ENCODE measurements at regions not wholly inside any gene's neighbourhood (a gene's known extent, or its start where the extent isn't known, plus 50 kb on each side); places are given as distances from the start of the nearest gene placed in this dataset.

DNA sequence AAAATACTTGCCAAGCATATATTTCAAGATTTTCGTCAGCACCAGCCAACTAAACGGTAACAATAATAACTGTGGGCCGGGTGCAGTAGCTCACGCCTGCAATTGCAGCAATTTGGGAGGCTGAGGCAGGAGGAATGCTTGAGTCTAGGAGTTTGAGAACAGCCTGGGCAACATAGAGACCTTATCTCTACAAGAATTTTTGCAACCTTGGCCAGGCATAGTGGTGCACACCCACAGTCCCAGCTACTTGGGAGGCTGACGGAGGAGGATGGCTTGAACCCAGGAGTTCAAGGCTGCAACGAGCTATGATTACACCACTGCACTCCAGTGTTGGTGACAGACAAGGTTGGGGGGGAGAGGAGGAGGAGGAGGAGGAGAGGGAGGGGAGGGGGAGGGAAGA, 145.0 kb upstream of the TIAM1 start:
- Histone ChIP-seq H3K9ac (ENCODE audit: low read length) (no peak overlapping the region), H3K27me3 (ENCODE audit: control insufficient read depth, insufficient read depth, low read length) (no peaks in the 10 kb centered on the region), H3K9me3 (ENCODE audit: control insufficient read depth, low read length) (no peaks in the 10 kb centered on the region), H3K4me3 (ENCODE audit: low read length) (no peak overlapping the region), H3K36me3 (ENCODE audit: control insufficient read depth, insufficient read depth, low read length) (no peaks in the 10 kb centered on the region), H3K4me1 (ENCODE audit: control insufficient read depth, insufficient read depth, low read length) (no peaks in the 10 kb centered on the region)

DNA sequence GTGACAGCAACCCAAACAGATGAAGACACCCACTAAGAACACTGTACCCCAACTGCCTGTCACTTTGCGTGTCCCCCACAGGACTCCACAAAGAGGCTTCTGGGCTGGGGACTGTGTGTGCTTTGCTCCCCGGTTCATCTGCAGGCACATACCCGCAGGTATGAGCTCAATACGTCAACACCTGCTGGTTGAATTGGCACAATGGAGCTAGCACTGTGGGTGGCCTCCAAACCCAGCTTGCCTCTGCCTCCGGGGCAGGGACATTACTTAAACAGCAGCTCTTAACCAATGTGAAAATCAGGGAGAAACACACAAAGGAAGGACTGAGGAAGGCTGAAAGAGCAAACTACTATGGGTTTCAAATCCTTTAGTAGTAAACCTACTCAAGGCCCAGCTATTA, 140.2 kb upstream of the TIAM1 start:
- Histone ChIP-seq H3K36me3 (ENCODE audit: control insufficient read depth, insufficient read depth, low read length) (no peaks in the 10 kb centered on the region), H3K9me3 (ENCODE audit: control insufficient read depth, low read length) (no peaks in the 10 kb centered on the region), H3K9ac (ENCODE audit: low read length) (no peak overlapping the region), H3K27me3 (ENCODE audit: control insufficient read depth, insufficient read depth, low read length) (no peaks in the 10 kb centered on the region), H3K4me3 (ENCODE audit: low read length) (no peak overlapping the region), H3K4me1 (ENCODE audit: control insufficient read depth, insufficient read depth, low read length) (no peaks in the 10 kb centered on the region)

DNA sequence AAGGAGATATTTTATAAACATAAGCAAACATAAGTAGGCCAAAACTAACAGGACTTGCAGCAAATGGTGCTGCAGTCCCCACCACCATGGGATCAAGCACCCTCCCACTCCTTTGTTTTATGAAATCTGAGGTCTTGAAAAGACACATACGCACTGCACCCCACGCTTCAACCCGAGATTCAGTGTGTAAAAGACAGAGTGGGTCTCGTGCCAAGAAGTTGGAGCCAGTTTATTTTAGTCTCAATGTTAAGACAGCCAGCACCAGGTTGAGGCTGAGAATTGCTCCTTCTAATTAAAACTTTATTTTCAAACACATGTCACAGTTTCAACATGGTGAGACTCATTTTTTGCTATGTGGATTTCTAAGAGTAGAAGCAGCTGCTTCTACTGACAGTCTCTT, 139.1 kb upstream of the TIAM1 start:
- no peaks in the 10 kb centered on the region for H3K27me3 ChIP-seq (ENCODE audit: control insufficient read depth, insufficient read depth, low read length)
- H3K36me3 ChIP-seq (ENCODE audit: control insufficient read depth, insufficient read depth, low read length): no peaks in the 10 kb centered on the region
- no peaks in the 10 kb centered on the region for H3K9me3 ChIP-seq (ENCODE audit: control insufficient read depth, low read length)
- H3K4me1 ChIP-seq (ENCODE audit: control insufficient read depth, insufficient read depth, low read length): no peaks in the 10 kb centered on the region
- H3K9ac ChIP-seq (ENCODE audit: low read length): no peak overlapping the region
- no peak overlapping the region for H3K4me3 ChIP-seq (ENCODE audit: low read length)

GRCh38 chr21:31482460-31482859, 138.4 kb upstream of the TIAM1 start:
- Histone ChIP-seq H3K9ac (ENCODE audit: low read length) (no peak overlapping the region), H3K9me3 (ENCODE audit: control insufficient read depth, low read length) (no peaks in the 10 kb centered on the region), H3K4me1 (ENCODE audit: control insufficient read depth, insufficient read depth, low read length) (no peaks in the 10 kb centered on the region), H3K36me3 (ENCODE audit: control insufficient read depth, insufficient read depth, low read length) (no peaks in the 10 kb centered on the region), H3K27me3 (ENCODE audit: control insufficient read depth, insufficient read depth, low read length) (no peaks in the 10 kb centered on the region), H3K4me3 (ENCODE audit: low read length) (no peak overlapping the region)

DNA sequence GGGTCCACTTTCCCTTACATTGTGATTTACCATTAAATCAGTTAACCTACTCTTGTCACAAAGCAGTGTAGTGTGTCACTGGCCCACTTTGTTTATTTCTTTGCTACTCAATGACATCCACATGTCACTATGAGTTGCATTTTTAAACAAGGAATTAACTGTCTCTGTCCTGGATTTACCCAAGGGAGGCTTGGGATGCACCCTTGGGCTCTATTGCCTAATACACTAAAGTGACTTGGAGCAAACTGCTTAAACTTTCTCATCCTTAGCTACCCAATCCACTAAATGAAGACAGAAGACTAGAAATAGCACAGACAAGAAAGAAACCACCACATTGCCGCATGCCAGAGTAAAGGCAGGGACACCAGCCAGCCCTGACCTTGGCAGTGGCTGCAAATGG, 136.2 kb upstream of the TIAM1 start:
- Histone ChIP-seq H3K4me1 (ENCODE audit: control insufficient read depth, insufficient read depth, low read length) (no peaks in the 10 kb centered on the region), H3K4me3 (ENCODE audit: low read length) (no peak overlapping the region), H3K27me3 (ENCODE audit: control insufficient read depth, insufficient read depth, low read length) (no peaks in the 10 kb centered on the region), H3K9me3 (ENCODE audit: control insufficient read depth, low read length) (no peaks in the 10 kb centered on the region), H3K36me3 (ENCODE audit: control insufficient read depth, insufficient read depth, low read length) (no peaks in the 10 kb centered on the region), H3K9ac (ENCODE audit: low read length) (no peak overlapping the region)

- Histone ChIP-seq H3K9me3 (ENCODE audit: control insufficient read depth, low read length) (no peaks in the 10 kb centered on the region), H3K27me3 (ENCODE audit: control insufficient read depth, insufficient read depth, low read length) (no peaks in the 10 kb centered on the region), H3K36me3 (ENCODE audit: control insufficient read depth, insufficient read depth, low read length) (no peaks in the 10 kb centered on the region), H3K4me3 (ENCODE audit: low read length) (no peak overlapping the region), H3K4me1 (ENCODE audit: control insufficient read depth, insufficient read depth, low read length) (no peaks in the 10 kb centered on the region), H3K9ac (ENCODE audit: low read length) (no peak overlapping the region)
These were observed 135.7 kb upstream of the TIAM1 start for GRCh38 chr21:31479714-31480113.

DNA sequence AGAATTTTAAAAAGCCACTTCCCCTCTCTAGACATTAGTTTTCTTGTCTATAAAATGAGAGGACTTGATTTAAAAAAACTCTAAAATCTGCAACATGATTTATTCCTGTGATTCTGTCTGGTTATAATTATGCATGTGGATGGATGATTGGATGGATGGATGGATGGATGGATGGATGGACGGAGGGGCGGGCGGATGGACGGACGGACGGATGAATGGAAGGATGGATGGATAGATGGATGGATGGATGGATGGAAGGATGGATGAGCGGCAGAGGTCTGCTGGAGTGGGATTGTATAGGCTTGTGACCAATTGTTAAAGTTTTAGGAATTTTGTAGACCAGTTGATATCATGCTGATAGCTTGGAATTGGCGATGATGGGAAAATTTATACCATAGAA, 135.2 kb upstream of the TIAM1 start:
- Histone ChIP-seq H3K9ac (ENCODE audit: low read length) (no peak overlapping the region), H3K4me3 (ENCODE audit: low read length) (no peak overlapping the region), H3K27me3 (ENCODE audit: control insufficient read depth, insufficient read depth, low read length) (no peaks in the 10 kb centered on the region), H3K36me3 (ENCODE audit: control insufficient read depth, insufficient read depth, low read length) (no peaks in the 10 kb centered on the region), H3K4me1 (ENCODE audit: control insufficient read depth, insufficient read depth, low read length) (no peaks in the 10 kb centered on the region), H3K9me3 (ENCODE audit: control insufficient read depth, low read length) (no peaks in the 10 kb centered on the region)

DNA sequence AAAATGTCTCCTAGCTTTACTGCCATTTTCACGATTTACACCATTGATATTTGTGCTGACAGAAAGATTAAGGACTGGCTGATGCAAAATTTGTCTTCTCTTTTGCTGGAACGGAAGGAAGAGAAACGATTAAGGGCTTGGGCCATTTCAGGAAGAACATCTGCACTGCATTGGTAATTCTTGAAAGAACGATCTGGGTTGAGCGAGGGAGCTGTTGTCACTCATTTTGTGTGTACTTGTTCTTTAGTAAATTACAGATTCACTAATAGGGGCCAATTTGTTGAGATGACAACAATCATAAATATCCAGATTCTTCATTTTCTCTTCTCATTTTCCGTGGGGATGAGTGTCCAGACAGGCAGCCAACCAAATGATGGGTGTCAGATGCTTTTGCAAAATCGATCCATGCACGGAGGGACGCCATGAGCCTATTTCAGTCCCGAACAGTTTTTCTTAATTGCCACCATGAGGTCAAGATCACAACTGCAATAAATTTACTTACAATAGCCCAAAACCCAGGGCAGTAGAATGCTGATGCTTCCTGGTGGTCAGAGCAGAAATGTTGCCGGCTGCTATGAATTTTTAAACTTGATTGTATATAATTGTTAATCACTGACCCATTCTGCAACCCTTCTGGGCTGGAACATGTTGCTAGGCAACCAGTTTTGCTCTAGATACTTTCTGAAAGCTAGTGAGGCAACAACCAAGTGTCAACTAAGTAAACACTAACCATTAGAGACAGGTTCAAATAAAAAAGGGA, 132.4 kb upstream of the TIAM1 start:
- Histone ChIP-seq H3K9me3 (ENCODE audit: control insufficient read depth, low read length) (no peaks in the 10 kb centered on the region), H3K4me1 (ENCODE audit: control insufficient read depth, insufficient read depth, low read length) (no peaks in the 10 kb centered on the region), H3K27me3 (ENCODE audit: control insufficient read depth, insufficient read depth, low read length) (no peaks in the 10 kb centered on the region), H3K36me3 (ENCODE audit: control insufficient read depth, insufficient read depth, low read length) (no peaks in the 10 kb centered on the region), H3K4me3 (ENCODE audit: low read length) (no peak overlapping the region), H3K9ac (ENCODE audit: low read length) (no peak overlapping the region)

DNA sequence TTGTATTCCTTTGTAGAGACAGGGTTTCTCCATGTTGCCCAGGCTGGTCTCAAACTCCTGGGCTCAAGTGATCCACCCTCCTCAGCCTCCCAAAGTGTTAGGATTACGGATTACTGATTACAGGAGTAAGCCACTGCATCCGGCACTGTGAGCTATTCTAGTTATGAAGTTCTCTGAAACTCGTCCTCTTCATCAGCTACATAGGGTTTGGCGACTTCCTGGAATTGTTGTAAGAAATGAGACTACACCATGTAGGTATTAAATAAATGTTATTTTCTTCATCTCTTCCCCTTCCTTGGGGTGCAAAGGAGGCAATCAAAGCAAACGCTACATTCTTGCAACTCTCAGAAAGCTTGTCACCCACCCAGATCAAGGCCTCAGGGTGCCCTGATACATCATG, 131.2 kb upstream of the TIAM1 start:
- no peaks in the 10 kb centered on the region for H3K4me1 ChIP-seq (ENCODE audit: control insufficient read depth, insufficient read depth, low read length)
- no peak overlapping the region for H3K9ac ChIP-seq (ENCODE audit: low read length)
- no peaks in the 10 kb centered on the region for H3K36me3 ChIP-seq (ENCODE audit: control insufficient read depth, insufficient read depth, low read length)
- H3K4me3 ChIP-seq (ENCODE audit: low read length): no peak overlapping the region
- H3K27me3 ChIP-seq (ENCODE audit: control insufficient read depth, insufficient read depth, low read length): no peaks in the 10 kb centered on the region
- H3K9me3 ChIP-seq (ENCODE audit: control insufficient read depth, low read length): no peaks in the 10 kb centered on the region

DNA sequence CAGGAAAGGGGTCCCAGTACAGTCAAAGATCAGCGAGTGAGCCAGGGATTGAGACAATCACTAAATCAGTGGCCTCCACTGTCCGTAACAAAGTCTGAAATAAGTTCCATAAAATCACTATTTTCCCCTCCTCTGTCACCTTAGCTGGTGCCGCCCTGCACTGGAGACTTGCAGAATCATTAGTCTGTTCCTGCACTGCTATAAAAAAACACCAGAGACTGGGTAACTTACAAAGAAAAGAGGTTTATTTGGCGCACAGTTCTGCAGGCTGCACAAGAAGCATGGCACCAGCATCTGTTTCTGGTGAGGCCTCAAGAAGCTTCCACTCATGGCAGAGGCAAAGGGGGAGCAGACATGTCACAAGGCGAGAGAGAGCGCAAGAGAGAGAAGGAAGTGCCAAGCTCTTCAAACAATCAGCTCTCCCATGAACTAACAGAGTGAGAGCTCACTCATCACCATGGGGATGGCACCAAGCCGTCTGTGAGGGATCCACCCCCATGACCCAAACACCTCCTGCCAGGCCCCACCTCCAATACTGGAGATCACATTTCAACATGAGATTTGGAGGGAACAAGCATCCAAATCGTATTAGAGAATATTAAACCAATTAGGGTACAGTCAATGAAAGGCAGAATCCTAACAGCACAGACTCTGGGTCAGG, 129.8 kb upstream of the TIAM1 start:
- H3K36me3 ChIP-seq (ENCODE audit: control insufficient read depth, insufficient read depth, low read length): no peaks in the 10 kb centered on the region
- H3K4me1 ChIP-seq (ENCODE audit: control insufficient read depth, insufficient read depth, low read length): no peaks in the 10 kb centered on the region
- H3K4me3 ChIP-seq (ENCODE audit: low read length): no peak overlapping the region
- no peaks in the 10 kb centered on the region for H3K27me3 ChIP-seq (ENCODE audit: control insufficient read depth, insufficient read depth, low read length)
- H3K9ac ChIP-seq (ENCODE audit: low read length): no peak overlapping the region
- H3K9me3 ChIP-seq (ENCODE audit: control insufficient read depth, low read length): no peaks in the 10 kb centered on the region

- H3K4me1 ChIP-seq (ENCODE audit: control insufficient read depth, insufficient read depth, low read length): no peaks in the 10 kb centered on the region
- no peak overlapping the region for H3K4me3 ChIP-seq (ENCODE audit: low read length)
- H3K36me3 ChIP-seq (ENCODE audit: control insufficient read depth, insufficient read depth, low read length): no peaks in the 10 kb centered on the region
- H3K27me3 ChIP-seq (ENCODE audit: control insufficient read depth, insufficient read depth, low read length): no peaks in the 10 kb centered on the region
- no peak overlapping the region for H3K9ac ChIP-seq (ENCODE audit: low read length)
- no peaks in the 10 kb centered on the region for H3K9me3 ChIP-seq (ENCODE audit: control insufficient read depth, low read length)
These were observed 127.8 kb upstream of the TIAM1 start for GRCh38 chr21:31471865-31472264.

DNA sequence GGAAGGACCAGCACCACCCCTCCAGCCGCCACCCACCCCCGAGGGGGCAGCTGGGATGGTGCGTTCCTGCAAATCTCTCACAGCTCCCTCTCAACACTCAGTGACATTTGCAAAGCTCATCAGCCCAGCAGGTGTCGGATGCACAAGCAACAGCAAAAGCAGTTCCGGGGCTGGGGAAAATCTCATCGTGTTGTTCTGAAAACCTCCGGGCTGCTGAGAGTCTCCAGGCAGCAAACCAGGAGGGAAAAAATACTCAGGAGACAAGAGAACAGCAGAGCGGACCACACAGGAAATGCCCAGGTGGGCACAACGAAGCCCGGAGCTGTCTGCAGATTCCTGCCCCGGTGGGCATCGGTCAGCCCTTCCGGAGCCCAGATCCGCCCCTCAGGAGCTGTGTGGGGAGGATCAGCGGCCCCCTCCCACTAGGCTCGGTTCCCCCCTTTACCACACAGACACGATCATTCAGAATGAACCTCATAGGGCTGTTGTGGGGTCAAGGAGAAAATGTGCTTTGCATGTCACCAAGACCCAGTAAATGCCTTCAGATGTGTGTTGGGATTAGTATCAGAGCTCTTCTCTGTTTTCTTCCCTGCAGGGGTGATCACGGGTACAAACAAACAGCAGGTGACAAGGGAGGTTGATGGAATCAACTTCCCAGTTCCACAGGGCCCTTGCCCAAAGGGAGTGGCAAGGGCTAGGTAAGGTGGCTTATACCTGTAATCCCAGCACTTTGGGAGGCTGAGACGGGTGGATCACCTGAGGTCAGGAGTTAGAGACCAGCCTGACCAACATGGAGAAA, 127.0 kb upstream of the TIAM1 start:
- H3K9ac ChIP-seq (ENCODE audit: low read length): no peak overlapping the region
- H3K4me3 ChIP-seq (ENCODE audit: low read length): no peak overlapping the region
- H3K9me3 ChIP-seq (ENCODE audit: control insufficient read depth, low read length): no peaks in the 10 kb centered on the region

More for the DNA sequence above, 127.0 kb upstream of the TIAM1 start:
- Histone ChIP-seq H3K27me3 (ENCODE audit: control insufficient read depth, insufficient read depth, low read length) (no peaks in the 10 kb centered on the region), H3K36me3 (ENCODE audit: control insufficient read depth, insufficient read depth, low read length) (no peaks in the 10 kb centered on the region), H3K4me1 (ENCODE audit: control insufficient read depth, insufficient read depth, low read length) (no peaks in the 10 kb centered on the region)
